Muscle of leg (tissue), 3 donors: ENCODE measurements at regions not wholly inside any gene's neighbourhood (a gene's known extent, or its start where the extent isn't known, plus 50 kb on each side); places are given as distances from the start of the nearest gene placed in this dataset.

Source experiments
- DNase-seq: peaks from one replicate; pipeline ENCODE4 v3.0.0; 2013
- H3K27ac ChIP-seq: one replicate; pipeline ENCODE4 v1.5.1; 2013; ENCODE audit warnings: mild to moderate bottlenecking, low read length, control low read depth
- H3K27me3 ChIP-seq: one replicate; pipeline ENCODE4 v1.6.1; 2013; ENCODE audit warnings: low read length; ENCODE audit not compliant: control insufficient read depth, insufficient read depth
- H3K36me3 ChIP-seq: one replicate; pipeline ENCODE4 v1.6.1; 2013; ENCODE audit warnings: low read length; ENCODE audit not compliant: control insufficient read depth, insufficient read depth
- H3K4me1 ChIP-seq: one replicate; pipeline ENCODE4 v1.6.1; 2013; ENCODE audit warnings: low read length; ENCODE audit not compliant: control insufficient read depth, insufficient read depth
- H3K4me3 ChIP-seq: one replicate; pipeline ENCODE4 v1.5.1; 2013; ENCODE audit warnings: low read length, control low read depth
- H3K9me3 ChIP-seq: replicated peaks from 2 replicates; pipeline ENCODE4 v1.6.1; 2013; ENCODE audit warnings: low read depth, low read length; ENCODE audit not compliant: control insufficient read depth
- WGBS: methylation state at CpG from one replicate; pipeline ENCODE4 v1.1.5; 2013; ENCODE audit warnings: missing lambda C conversion rate; ENCODE audit not compliant: insufficient coverage; 5-methylcytosine and 5-hydroxymethylcytosine counted together

- no CpG with 5 or more reads among the region's 4 CpGs for WGBS
- Histone ChIP-seq H3K27me3 (no peaks in the 10 kb centered on the region), H3K4me1 (no peaks in the 10 kb centered on the region), H3K36me3 (no peaks in the 10 kb centered on the region), H3K4me3 (no peak overlapping the region), H3K9me3 (peaks cover 7% of the 10 kb centered on the region), H3K27ac (no peak overlapping the region)
- DNase-seq: no peak
Observed at GRCh38 chr7:67762516-67762915, 765.9 kb downstream of the TYW1 start.

GRCh38 chr7:67764289-67764688, 767.7 kb downstream of the TYW1 start:
- H3K27me3 ChIP-seq: no peaks in the 10 kb centered on the region
- no peak for DNase-seq
- H3K4me1 ChIP-seq: no peaks in the 10 kb centered on the region
- WGBS: no CpG with 5 or more reads among the region's 4 CpGs
- peaks cover 7% of the 10 kb centered on the region for H3K9me3 ChIP-seq
- H3K36me3 ChIP-seq: no peaks in the 10 kb centered on the region
- H3K4me3 ChIP-seq: no peak overlapping the region
- H3K27ac ChIP-seq: no peak overlapping the region

GRCh38 chr7:67765481-67766175, 769.0 kb downstream of the TYW1 start:
- Histone ChIP-seq H3K36me3 (no peaks in the 10 kb centered on the region), H3K9me3 (peaks cover 7% of the 10 kb centered on the region), H3K4me3 (no peak overlapping the region), H3K27ac (no peak overlapping the region), H3K4me1 (no peaks in the 10 kb centered on the region), H3K27me3 (no peaks in the 10 kb centered on the region)
- no peak for DNase-seq
- WGBS: 100% methylated on average over 2 of the region's 6 CpGs

GRCh38 chr7:67766906-67767410, 770.3 kb downstream of the TYW1 start:
- peaks cover 7% of the 10 kb centered on the region for H3K9me3 ChIP-seq

GRCh38 chr7:67771846-67772605, 775.4 kb downstream of the TYW1 start:
- H3K27me3 ChIP-seq: peaks cover under 1% of the 10 kb centered on the region
- peaks cover 2% of the 10 kb centered on the region for H3K9me3 ChIP-seq
- 79% methylated on average over 14 of the region's 15 CpGs for WGBS

More at GRCh38 chr7:67766906-67767410, 770.3 kb downstream of the TYW1 start:
- H3K27ac ChIP-seq: no peak overlapping the region
- H3K27me3 ChIP-seq: no peaks in the 10 kb centered on the region
- no peaks in the 10 kb centered on the region for H3K36me3 ChIP-seq
- no peak overlapping the region for H3K4me3 ChIP-seq
- WGBS: 74% methylated on average over 4 of the region's 4 CpGs
- DNase-seq: no peak
- H3K4me1 ChIP-seq: no peaks in the 10 kb centered on the region

GRCh38 chr7:67773081-67773480, 776.4 kb downstream of the TYW1 start:
- DNase-seq: no peak
- Histone ChIP-seq H3K9me3 (no peaks in the 10 kb centered on the region), H3K4me3 (no peak overlapping the region), H3K27me3 (peaks cover 3% of the 10 kb centered on the region), H3K36me3 (no peaks in the 10 kb centered on the region), H3K4me1 (no peaks in the 10 kb centered on the region), H3K27ac (no peak overlapping the region)
- 63% methylated on average over 5 of the region's 6 CpGs for WGBS

More at GRCh38 chr7:67771846-67772605, 775.4 kb downstream of the TYW1 start:
- Histone ChIP-seq H3K4me1 (no peaks in the 10 kb centered on the region), H3K27ac (no peak overlapping the region), H3K4me3 (no peak overlapping the region), H3K36me3 (no peaks in the 10 kb centered on the region)
- no peak for DNase-seq

GRCh38 chr7:67777119-67777518, 780.5 kb downstream of the TYW1 start:
- Histone ChIP-seq H3K27ac (no peak overlapping the region), H3K4me3 (no peak overlapping the region), H3K9me3 (no peaks in the 10 kb centered on the region), H3K4me1 (no peaks in the 10 kb centered on the region), H3K27me3 (peaks cover 3% of the 10 kb centered on the region), H3K36me3 (no peaks in the 10 kb centered on the region)
- WGBS: 100% methylated on average over 1 of the region's 3 CpGs
- DNase-seq: no peak

GRCh38 chr7:67781841-67782240, 785.2 kb downstream of the TYW1 start:
- no peak for DNase-seq
- 35% methylated on average over 2 of the region's 7 CpGs for WGBS
- Histone ChIP-seq H3K9me3 (no peaks in the 10 kb centered on the region), H3K4me1 (no peaks in the 10 kb centered on the region), H3K36me3 (no peaks in the 10 kb centered on the region), H3K4me3 (no peak overlapping the region), H3K27me3 (peaks cover 3% of the 10 kb centered on the region), H3K27ac (no peak overlapping the region)

GRCh38 chr7:67786021-67786420, 789.4 kb downstream of the TYW1 start:
- H3K27me3 ChIP-seq: peaks cover 13% of the 10 kb centered on the region
- H3K4me1 ChIP-seq: peaks cover 7% of the 10 kb centered on the region
- no peaks in the 10 kb centered on the region for H3K36me3 ChIP-seq
- H3K27ac ChIP-seq: no peak overlapping the region
- DNase-seq: no peak
- H3K4me3 ChIP-seq: no peak overlapping the region
- no peaks in the 10 kb centered on the region for H3K9me3 ChIP-seq
- WGBS: 94% methylated on average over 2 of the region's 6 CpGs

- peak; percentile 63 for DNase-seq
Observed at GRCh38 chr7:67788669-67789068, 792.0 kb downstream of the TYW1 start.

More at GRCh38 chr7:67788669-67789068, 792.0 kb downstream of the TYW1 start:
- Histone ChIP-seq H3K27ac (no peak overlapping the region), H3K9me3 (no peaks in the 10 kb centered on the region), H3K4me3 (no peak overlapping the region), H3K4me1 (peaks cover 7% of the 10 kb centered on the region), H3K27me3 (peaks cover 17% of the 10 kb centered on the region), H3K36me3 (no peaks in the 10 kb centered on the region)
- 30% methylated on average over 2 of the region's 11 CpGs for WGBS
